GM10266 (cell line): ENCODE measurements at regions not wholly inside any gene's neighbourhood (a gene's known extent, or its start where the extent isn't known, plus 50 kb on each side); places are given as distances from the start of the nearest gene placed in this dataset.

Source experiments
- DNase-seq: peaks from one replicate; pipeline ENCODE4 v3.0.0; 2012; ENCODE audit errors: extremely low spot score
- TF ChIP-seq, protein P1 (sequence below): IDR thresholded peaks from 2 replicates; pipeline ENCODE4 v1.5.1; 2012; ENCODE audit warnings: mild to moderate bottlenecking, low read depth; ENCODE audit not compliant: control insufficient read depth, insufficient read depth; ENCODE audit errors: missing control alignments

DNA sequence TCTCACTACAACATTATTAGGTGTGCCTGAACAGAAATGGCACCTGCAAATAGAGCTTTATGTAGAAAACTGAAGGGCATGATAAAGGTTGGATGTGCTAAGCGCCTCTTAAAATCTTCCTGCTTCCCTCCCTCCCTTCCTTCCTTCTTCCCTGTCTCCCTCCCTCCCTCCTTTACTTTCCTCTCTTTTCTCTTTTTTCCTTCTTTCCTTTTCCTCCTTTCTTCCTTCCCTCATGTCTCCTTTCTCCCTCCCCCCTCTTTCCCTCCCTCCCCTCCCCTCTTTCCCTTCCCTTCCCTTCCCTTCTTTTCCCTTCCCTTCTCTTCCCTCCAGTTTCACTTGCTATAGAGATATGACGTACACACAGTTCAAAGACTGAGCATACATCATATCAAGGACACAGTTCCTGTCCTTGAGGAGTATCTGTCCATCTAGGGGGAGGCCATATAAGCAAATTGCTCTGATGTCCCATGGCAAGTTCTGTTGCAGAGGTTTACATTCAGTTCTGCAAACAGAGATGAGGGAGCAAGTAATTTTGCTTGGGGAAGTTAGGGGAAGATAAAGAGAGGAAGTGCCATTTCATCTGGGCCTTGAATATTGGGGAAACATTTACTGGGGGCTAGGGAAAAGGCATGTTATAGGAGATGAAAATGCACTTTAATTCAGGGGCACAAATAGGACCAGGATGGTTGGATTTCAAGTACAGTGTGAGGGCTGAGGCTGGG lies 79.0 kb upstream of the EEF1E1 start:
- no peak for DNase-seq
- TF ChIP-seq, protein P1, sequence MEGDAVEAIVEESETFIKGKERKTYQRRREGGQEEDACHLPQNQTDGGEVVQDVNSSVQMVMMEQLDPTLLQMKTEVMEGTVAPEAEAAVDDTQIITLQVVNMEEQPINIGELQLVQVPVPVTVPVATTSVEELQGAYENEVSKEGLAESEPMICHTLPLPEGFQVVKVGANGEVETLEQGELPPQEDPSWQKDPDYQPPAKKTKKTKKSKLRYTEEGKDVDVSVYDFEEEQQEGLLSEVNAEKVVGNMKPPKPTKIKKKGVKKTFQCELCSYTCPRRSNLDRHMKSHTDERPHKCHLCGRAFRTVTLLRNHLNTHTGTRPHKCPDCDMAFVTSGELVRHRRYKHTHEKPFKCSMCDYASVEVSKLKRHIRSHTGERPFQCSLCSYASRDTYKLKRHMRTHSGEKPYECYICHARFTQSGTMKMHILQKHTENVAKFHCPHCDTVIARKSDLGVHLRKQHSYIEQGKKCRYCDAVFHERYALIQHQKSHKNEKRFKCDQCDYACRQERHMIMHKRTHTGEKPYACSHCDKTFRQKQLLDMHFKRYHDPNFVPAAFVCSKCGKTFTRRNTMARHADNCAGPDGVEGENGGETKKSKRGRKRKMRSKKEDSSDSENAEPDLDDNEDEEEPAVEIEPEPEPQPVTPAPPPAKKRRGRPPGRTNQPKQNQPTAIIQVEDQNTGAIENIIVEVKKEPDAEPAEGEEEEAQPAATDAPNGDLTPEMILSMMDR, result no peak

DNA sequence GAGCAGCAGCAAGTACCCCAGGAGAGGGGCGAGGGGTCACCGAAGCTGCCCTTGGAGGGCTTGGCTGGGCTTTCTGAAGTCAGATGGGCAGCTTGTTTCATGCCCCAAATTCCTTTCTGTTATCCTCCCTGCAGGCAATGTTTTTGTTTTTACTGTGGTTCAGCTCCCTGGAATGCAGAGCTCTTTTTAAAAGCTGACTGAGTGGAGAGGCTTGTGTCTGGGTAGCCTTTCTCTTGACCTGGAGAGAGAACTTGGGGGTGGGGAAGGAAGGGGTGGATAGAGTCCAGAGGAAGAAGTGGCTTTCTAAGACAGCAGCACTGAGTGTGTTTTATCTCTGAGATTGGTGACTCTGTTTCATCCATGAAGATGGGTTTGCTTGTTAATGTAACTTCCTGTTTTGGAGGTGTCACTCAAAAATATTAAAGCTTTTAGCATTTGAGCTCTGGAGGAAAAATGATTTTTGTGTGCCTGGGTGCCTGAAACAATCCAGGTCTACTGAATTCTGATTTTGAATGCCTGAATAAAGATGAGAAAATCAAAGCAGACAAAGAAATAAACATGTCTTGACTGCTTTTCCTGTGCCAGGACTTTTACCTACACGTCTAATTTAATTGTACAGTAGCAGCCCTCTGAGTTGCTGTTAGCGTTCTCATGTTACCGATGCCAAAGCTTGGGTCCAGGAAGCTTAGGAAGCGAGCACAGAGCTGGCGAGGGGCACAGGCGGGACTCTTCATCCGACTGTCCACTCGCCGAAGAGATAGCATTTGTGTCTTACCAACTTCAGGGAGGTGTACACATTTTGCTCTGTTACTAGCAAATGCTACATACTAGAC lies 78.2 kb upstream of the EEF1E1 start:
- no peak for DNase-seq
- TF ChIP-seq, protein P1, result no peak

DNA sequence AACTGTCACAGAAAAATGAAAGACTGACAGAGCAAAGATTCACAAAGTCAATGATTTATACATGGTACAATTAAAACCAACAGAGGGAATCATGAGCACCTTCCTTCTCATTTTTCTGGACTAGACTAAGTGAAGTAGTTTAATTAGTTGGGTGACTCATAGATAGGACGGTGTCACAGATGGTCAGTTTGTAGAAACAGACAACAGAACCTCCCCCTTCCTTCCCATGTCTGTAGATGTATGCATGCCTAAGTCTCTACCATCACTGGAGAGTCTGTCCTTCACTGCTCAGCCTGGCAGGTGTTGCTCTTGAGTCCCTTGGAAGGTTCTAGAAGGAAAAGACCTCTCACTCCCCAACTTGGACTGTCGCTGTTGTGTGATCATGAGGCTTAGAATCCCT lies 75.4 kb upstream of the EEF1E1 start:
- no peak for DNase-seq

DNA sequence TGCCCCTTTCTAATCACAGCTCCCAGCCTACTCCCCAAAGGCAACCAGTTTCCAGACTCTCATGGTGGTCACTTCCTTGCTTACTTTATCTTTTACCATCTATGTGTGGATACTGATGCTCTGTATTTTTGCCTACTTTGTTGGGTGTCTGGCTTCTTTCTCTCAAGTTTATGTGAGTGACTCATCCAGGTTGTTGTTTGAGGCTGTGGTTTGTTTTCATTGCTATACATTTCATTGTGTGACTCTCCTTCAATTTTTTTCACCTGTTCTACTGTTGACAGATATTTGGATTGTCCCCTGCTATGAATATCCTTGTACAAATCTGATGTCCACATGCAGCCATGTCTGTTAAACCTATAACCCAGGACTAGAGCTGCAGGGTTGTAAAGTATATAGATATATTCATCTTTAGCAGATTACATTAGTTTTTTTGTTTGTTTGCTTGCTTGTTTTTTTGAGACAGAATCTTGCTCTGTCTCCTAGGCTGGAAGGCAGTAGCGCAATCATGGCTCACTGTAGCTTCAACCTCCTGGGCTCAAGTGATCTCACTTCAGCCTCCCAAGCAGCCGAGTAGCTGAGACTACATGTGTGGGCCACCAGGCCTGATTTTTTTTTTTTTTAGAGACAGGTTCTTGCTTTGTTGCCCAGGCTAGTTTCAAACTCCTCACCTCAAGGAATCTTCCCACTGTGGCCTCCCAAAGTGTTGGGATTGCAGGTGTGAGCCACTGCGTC lies 72.9 kb upstream of the EEF1E1 start:
- no peak for DNase-seq
- TF ChIP-seq, protein P1, result no peak

More for the DNA sequence above, 75.4 kb upstream of the EEF1E1 start:
- TF ChIP-seq, protein P1, result no peak

DNA sequence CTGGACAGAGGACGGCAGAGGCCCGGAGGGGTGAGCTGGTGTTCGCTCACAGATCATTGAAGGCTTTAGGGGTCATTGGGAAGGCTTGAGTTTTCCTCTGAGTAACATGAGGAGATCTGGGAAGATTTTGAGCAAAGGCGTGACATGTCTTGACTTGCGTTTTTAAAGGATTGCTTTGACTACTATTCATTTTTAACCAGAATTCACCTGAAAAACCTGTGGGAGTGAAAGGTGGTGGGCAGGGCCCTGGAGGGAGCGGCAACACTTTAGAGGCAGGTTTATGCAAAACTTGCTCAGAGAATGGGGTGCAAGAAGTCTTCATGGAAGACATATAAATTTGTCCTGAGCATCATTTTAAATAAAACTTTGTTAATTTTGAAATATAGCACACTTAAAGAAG lies 72.2 kb upstream of the EEF1E1 start:
- TF ChIP-seq, protein P1, result no peak
- DNase-seq, result no peak

DNA sequence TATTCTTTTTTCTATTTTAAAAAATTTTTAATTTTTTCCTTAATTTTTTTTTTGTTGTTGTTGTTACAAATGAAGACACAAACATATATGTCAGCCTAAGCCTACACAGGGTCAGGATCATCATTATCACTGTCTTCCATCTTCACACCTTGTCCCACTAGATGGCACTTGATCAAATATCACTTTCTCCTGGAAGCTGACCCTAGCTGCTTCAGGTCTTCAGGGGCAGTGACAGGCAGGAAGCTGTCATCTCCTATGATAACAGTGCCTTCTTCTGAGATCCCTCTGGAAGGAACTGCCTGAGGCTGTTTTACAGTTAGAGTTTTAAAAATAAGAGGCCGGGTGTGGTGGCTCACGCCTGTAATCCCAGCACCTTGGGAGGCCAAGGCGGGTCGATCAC lies 70.2 kb upstream of the EEF1E1 start:
- TF ChIP-seq, protein P1, result no peak
- no peak for DNase-seq
